Smooth muscle cell (in vitro differentiated cells): ENCODE measurements at regions not wholly inside any gene's neighbourhood (a gene's known extent, or its start where the extent isn't known, plus 50 kb on each side); places are given as distances from the start of the nearest gene placed in this dataset.

Experiments
- DNase-seq: peaks from one replicate; lab custom pipeline; 2025; ENCODE audit not compliant: unreplicated experiment; lab: John Stamatoyannopoulos, UW
- H2AFZ ChIP-seq: fragments of 200-600 bp; sonication (generic); 2 replicates; pipeline ENCODE4 v1.6.0; 2016; ENCODE audit warnings: antibody characterized with exemption, low read depth, mild to moderate bottlenecking
- H3F3A ChIP-seq: fragments of 200-600 bp; sonication (generic); 2 replicates; pipeline ENCODE4 v1.6.0; 2017; ENCODE audit warnings: antibody characterized with exemption, low read depth
- H3K27ac ChIP-seq: fragments of 200-600 bp; sonication (generic); 2 replicates; pipeline ENCODE4 v1.5.1; 2016; ENCODE audit warnings: low read depth, mild to moderate bottlenecking
- H3K27me3 ChIP-seq: fragments of 200-600 bp; sonication (generic); 2 replicates; pipeline ENCODE4 v1.6.1; 2016; ENCODE audit warnings: low read depth, mild to moderate bottlenecking
- H3K36me3 ChIP-seq: fragments of 200-600 bp; sonication (generic); 2 replicates; pipeline ENCODE4 v1.5.1; 2016; ENCODE audit warnings: low read depth
- H3K4me1 ChIP-seq: fragments of 200-600 bp; sonication (generic); 2 replicates; pipeline ENCODE4 v1.5.1; 2016; ENCODE audit warnings: low read depth
- H3K4me2 ChIP-seq: fragments of 200-600 bp; sonication (generic); 2 replicates; pipeline ENCODE4 v1.6.0; 2016; ENCODE audit warnings: mild to moderate bottlenecking
- H3K4me3 ChIP-seq: fragments of 200-600 bp; sonication (generic); 2 replicates; pipeline ENCODE4 v1.5.1; 2016; ENCODE audit warnings: mild to moderate bottlenecking
- H3K79me2 ChIP-seq: fragments of 200-600 bp; sonication (generic); 2 replicates; pipeline ENCODE4 v1.6.0; 2016; ENCODE audit warnings: low read depth, mild to moderate bottlenecking
- H3K9ac ChIP-seq: fragments of 200-600 bp; sonication (generic); 2 replicates; pipeline ENCODE4 v1.6.0; 2016; ENCODE audit warnings: low read depth
- H3K9me3 ChIP-seq: fragments of 200-600 bp; sonication (generic); replicated peaks from 2 replicates; pipeline ENCODE4 v1.5.1; 2016; ENCODE audit warnings: low read depth
- H4K20me1 ChIP-seq: fragments of 200-600 bp; sonication (generic); 2 replicates; pipeline ENCODE4 v1.6.0; 2016; ENCODE audit warnings: low read depth
- WGBS: methylation state at CpG from one replicate; pipeline ENCODE4 v1.1.7; 2016; ENCODE audit warnings: low lambda C conversion rate; 5-methylcytosine and 5-hydroxymethylcytosine counted together
- TF ChIP-seq, protein P1 (sequence below): fragments of 200-600 bp; sonication (generic); IDR thresholded peaks from 2 replicates; pipeline ENCODE4 v1.5.1; 2017; ENCODE audit warnings: borderline replicate concordance, mild to moderate bottlenecking, antibody characterized with exemption; ENCODE audit not compliant: insufficient read depth, poor library complexity, severe bottlenecking

DNA sequence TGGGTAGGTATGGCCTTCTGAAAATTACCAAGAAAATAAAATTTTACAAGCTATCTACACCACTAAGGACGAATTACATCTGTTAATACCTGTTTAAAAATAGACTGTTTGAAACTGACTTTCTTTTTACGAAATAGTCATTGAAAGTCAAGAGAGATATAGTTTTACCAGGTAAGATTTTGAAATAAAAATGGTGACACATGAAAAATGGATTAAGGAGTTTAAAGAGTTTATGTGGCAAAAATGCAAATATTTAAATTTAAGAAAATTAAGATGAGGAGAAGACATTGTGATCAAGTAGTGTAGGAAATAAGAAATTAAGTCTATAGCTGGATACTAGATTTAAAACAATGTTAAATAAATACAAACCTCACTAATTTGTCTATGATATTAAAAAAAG is 271.5 kb downstream of the TRIB2 start:
- peaks cover 3% of the 10 kb centered on the region for H3K36me3 ChIP-seq
- H4K20me1 ChIP-seq = no peaks in the 10 kb centered on the region
- 92% methylated on average over 2 of the region's 2 CpGs for WGBS
- no peak overlapping the region for H3K27ac ChIP-seq
- no peaks in the 10 kb centered on the region for H3K27me3 ChIP-seq
- TF ChIP-seq, protein P1, sequence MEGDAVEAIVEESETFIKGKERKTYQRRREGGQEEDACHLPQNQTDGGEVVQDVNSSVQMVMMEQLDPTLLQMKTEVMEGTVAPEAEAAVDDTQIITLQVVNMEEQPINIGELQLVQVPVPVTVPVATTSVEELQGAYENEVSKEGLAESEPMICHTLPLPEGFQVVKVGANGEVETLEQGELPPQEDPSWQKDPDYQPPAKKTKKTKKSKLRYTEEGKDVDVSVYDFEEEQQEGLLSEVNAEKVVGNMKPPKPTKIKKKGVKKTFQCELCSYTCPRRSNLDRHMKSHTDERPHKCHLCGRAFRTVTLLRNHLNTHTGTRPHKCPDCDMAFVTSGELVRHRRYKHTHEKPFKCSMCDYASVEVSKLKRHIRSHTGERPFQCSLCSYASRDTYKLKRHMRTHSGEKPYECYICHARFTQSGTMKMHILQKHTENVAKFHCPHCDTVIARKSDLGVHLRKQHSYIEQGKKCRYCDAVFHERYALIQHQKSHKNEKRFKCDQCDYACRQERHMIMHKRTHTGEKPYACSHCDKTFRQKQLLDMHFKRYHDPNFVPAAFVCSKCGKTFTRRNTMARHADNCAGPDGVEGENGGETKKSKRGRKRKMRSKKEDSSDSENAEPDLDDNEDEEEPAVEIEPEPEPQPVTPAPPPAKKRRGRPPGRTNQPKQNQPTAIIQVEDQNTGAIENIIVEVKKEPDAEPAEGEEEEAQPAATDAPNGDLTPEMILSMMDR = no peak
- no peaks in the 10 kb centered on the region for H3K4me1 ChIP-seq
- H3F3A ChIP-seq = no peaks in the 10 kb centered on the region
- H3K79me2 ChIP-seq = no peaks in the 10 kb centered on the region
- H3K9me3 ChIP-seq = no peaks in the 10 kb centered on the region
- no peak overlapping the region for H2AFZ ChIP-seq
- no peak for DNase-seq
- no peak overlapping the region for H3K4me3 ChIP-seq
- H3K9ac ChIP-seq = no peak overlapping the region
- no peak overlapping the region for H3K4me2 ChIP-seq

DNA sequence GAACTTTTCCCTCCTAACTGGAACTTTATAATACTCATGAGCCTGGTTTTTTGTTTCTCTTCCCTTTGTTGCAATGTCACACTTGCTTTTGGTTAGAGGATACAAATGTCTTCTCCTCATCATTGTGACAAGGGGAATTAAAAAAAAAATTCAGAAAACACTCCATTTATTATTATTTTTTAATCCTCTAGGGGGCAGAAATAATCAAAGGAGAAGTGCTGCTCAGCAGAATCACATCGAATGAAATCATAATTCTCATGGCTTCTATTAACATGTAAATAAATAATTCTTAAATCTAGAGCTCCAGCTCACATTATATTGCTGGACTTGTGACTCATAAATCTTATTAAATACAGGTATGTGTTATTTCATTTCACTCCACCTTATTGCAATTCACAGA is 273.8 kb downstream of the TRIB2 start:
- Histone ChIP-seq H3K4me3 (no peak overlapping the region), H3K9ac (no peak overlapping the region), H3K79me2 (no peaks in the 10 kb centered on the region), H3K4me1 (no peaks in the 10 kb centered on the region), H3K4me2 (no peak overlapping the region), H3K27ac (no peak overlapping the region), H3K36me3 (peaks cover 3% of the 10 kb centered on the region), H3K9me3 (no peaks in the 10 kb centered on the region), H4K20me1 (no peaks in the 10 kb centered on the region), H3K27me3 (no peaks in the 10 kb centered on the region), H2AFZ (no peak overlapping the region), H3F3A (no peaks in the 10 kb centered on the region)
- DNase-seq = no peak
- TF ChIP-seq, protein P1 = no peak
- WGBS = 79% methylated on average over 1 of the region's 1 CpG

DNA sequence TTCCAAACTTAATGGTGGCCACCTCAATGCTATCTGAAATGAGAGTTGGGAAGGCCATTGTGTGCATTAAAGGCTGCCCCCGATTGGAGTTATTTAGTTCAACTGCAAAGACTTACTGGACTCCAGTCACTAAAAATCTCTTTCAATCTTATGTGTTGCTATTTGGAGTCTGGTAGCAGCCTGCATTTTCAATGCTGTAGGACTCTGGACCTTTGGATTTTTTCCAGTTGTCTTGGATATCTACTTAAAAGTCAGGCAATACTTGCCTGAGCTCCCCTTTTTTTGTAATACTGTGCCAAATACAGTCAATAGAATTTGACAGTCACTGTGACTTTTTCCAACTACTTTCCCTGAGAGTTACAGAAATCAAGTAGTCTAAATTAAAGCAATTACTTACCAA is 281.9 kb downstream of the TRIB2 start:
- H3K79me2 ChIP-seq = no peaks in the 10 kb centered on the region
- H3K36me3 ChIP-seq = no peaks in the 10 kb centered on the region
- DNase-seq = no peak
- H3K27me3 ChIP-seq = no peaks in the 10 kb centered on the region
- H3K27ac ChIP-seq = no peak overlapping the region
- TF ChIP-seq, protein P1 = no peak
- H3F3A ChIP-seq = no peaks in the 10 kb centered on the region
- no peak overlapping the region for H3K4me3 ChIP-seq
- no peaks in the 10 kb centered on the region for H3K9me3 ChIP-seq
- H3K4me2 ChIP-seq = no peak overlapping the region
- H3K9ac ChIP-seq = no peak overlapping the region
- H3K4me1 ChIP-seq = no peaks in the 10 kb centered on the region
- WGBS = 97% methylated on average over 1 of the region's 1 CpG
- no peaks in the 10 kb centered on the region for H4K20me1 ChIP-seq
- no peak overlapping the region for H2AFZ ChIP-seq

DNA sequence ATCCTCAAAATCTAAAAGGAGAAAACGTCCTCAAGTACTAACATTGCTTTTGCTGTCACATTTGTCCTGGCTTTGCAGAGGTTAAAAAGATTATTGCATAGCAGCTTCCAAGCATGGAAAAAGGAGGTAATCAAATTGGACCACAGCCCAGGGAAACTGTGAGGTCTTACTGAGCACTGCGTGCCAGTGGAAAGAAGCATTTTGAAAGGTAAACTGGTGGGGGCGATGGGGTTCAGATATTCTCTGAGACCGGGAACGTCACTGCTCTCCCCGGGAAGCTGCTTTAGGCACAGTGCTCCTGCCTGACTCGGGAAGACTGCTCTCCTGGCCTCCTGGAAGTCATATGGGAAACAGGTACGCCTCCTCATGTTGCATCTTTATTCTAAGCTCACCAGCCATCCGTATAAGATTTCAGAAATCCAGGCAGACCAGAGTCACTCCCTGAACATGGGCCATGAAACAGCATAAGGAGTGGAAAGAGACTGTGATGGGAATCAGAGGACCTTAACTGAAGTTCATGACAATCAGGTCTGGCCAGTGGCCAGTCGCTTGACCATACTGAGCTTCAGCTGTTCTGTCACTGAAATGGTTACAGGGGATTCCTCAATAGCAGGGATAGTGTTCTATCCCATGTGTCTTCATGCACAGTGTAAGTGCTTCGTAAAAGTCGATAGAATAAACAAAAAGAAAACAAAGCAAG is 284.1 kb downstream of the TRIB2 start:
- H3K36me3 ChIP-seq = no peaks in the 10 kb centered on the region
- H3K4me1 ChIP-seq = no peaks in the 10 kb centered on the region
- H2AFZ ChIP-seq = no peak overlapping the region
- no peak overlapping the region for H3K4me3 ChIP-seq
- no peaks in the 10 kb centered on the region for H3K9me3 ChIP-seq
- no peaks in the 10 kb centered on the region for H3K27me3 ChIP-seq
- no peaks in the 10 kb centered on the region for H3F3A ChIP-seq
- no peaks in the 10 kb centered on the region for H3K79me2 ChIP-seq
- DNase-seq = no peak
- no peak overlapping the region for H3K9ac ChIP-seq
- H4K20me1 ChIP-seq = no peaks in the 10 kb centered on the region
- TF ChIP-seq, protein P1 = no peak
- H3K4me2 ChIP-seq = no peak overlapping the region
- 67% methylated on average over 12 of the region's 12 CpGs for WGBS
- H3K27ac ChIP-seq = no peak overlapping the region
